HepG2 (cell line): ENCODE measurements at regions not wholly inside any gene's neighbourhood (a gene's known extent, or its start where the extent isn't known, plus 50 kb on each side); places are given as distances from the start of the nearest gene placed in this dataset.

Experiments used
- ATAC-seq: fragments of 200-7000 bp; cut with Tn5 transposase; 3 replicates; pipeline ENCODE4 v1.9.1; 2020; ENCODE audit warnings: mild to moderate bottlenecking, moderate library complexity
- BruUV-seq: library from RNA; stranded (reverse); fragments of 400-500 nt; replicated peaks from 2 replicates; lab custom pipeline; 2021; lab: Mats Ljungman, UMichigan
- CTCF ChIA-PET: fragments of 300-600 bp; formaldehyde crosslinking; extraction: SDS; loops from one replicate; lab custom pipeline; 2021; ENCODE audit warnings: low total read pairs, inconsistent platforms, low intra/inter-chr PET ratio; lab: Yijun Ruan, JAX
- POLR2A ChIA-PET: fragments of 350-600 bp; sonication (Branson Sonifier 250); formaldehyde crosslinking; loops from one replicate; lab custom pipeline; 2020; ENCODE audit warnings: antibody characterized with exemption, inconsistent platforms; lab: Yijun Ruan, JAX
- DNase-seq: peaks from one replicate; pipeline ENCODE4 v3.0.0-alpha.2; 2015; ENCODE audit warnings: low spot score
- FAIRE-seq: peaks from 3 replicates; lab custom pipeline; 2011; peaks lifted over from hg19 to GRCh38; lab: Jason Lieb, UNC
- H2AFZ ChIP-seq: one replicate; pipeline ENCODE4 v1.6.1; 2011; ENCODE audit warnings: low read length, inconsistent platforms
- H3K27ac ChIP-seq: fragments of 300-600 bp; 3 replicates; pipeline ENCODE4 v1.8.0; 2011; ENCODE audit warnings: mixed run types, mild to moderate bottlenecking, mixed read lengths, low read length, inconsistent platforms; ENCODE audit not compliant: insufficient read depth; ENCODE audit errors: extremely low read length
- H3K27me3 ChIP-seq, 2 experiments: fragments of 200-600 bp in 1 of 2; 2 replicates in 1 of 2; 3 replicates in 1 of 2; pipeline versions ENCODE4 v1.6.0 to v1.8.0; 2011; ENCODE audit warnings: low read length in 2 of 2, mild to moderate bottlenecking in 2 of 2, moderate library complexity in 2 of 2, inconsistent platforms in 1 of 2; ENCODE audit not compliant: insufficient read depth in 2 of 2, control insufficient read depth in 1 of 2
- H3K36me3 ChIP-seq, 2 experiments: fragments of 200-600 bp in 1 of 2; replicated peaks in 1 of 2; 2 replicates in 1 of 2; 3 replicates in 1 of 2; pipeline versions ENCODE4 v1.5.1 to v1.8.0; 2011; ENCODE audit warnings: low read length in 2 of 2, inconsistent platforms in 1 of 2; ENCODE audit not compliant: insufficient read depth in 2 of 2, control insufficient read depth in 1 of 2
- H3K4me1 ChIP-seq: 2 replicates; pipeline ENCODE4 v1.5.1; 2012; ENCODE audit warnings: low read length, inconsistent platforms; ENCODE audit not compliant: insufficient read depth
- H3K4me2 ChIP-seq: 2 replicates; pipeline ENCODE4 v1.6.0; 2011; ENCODE audit warnings: low read depth, low read length, inconsistent platforms
- H3K4me3 ChIP-seq, 3 experiments: fragments of 200-600 bp in 1 of 3; sonication (generic), shearing (Covaris generic) in 1 of 3; replicated peaks in 1 of 3; 2 replicates each; pipeline ENCODE4 v1.5.1; 2011 to 2016; ENCODE audit warnings: low read length in 3 of 3, inconsistent platforms in 2 of 3, low read depth in 2 of 3, mild to moderate bottlenecking in 2 of 3, control low read depth in 1 of 3, mixed read lengths in 1 of 3; ENCODE audit not compliant: insufficient read depth in 1 of 3
- H3K79me2 ChIP-seq: one replicate; pipeline ENCODE4 v1.6.1; 2011; ENCODE audit warnings: low read length, inconsistent platforms; ENCODE audit not compliant: insufficient read depth
- H3K9ac ChIP-seq: 2 replicates; pipeline ENCODE4 v1.6.0; 2011; ENCODE audit warnings: mild to moderate bottlenecking, low read depth, low read length, inconsistent platforms; ENCODE audit not compliant: insufficient read depth
- H3K9me3 ChIP-seq: 2 replicates; pipeline ENCODE4 v1.5.1; 2012; ENCODE audit warnings: mild to moderate bottlenecking, low read length
- H4K20me1 ChIP-seq: 2 replicates; pipeline ENCODE4 v1.6.0; 2011; ENCODE audit warnings: inconsistent platforms, mild to moderate bottlenecking, low read length, moderate library complexity; ENCODE audit not compliant: insufficient read depth
- ARID5B ChIP-seq: IDR thresholded peaks from 2 replicates; pipeline ENCODE4 v1.4.0; 2020; ENCODE audit warnings: mild to moderate bottlenecking, missing genetic modification reagents
- CHD2 ChIP-seq: IDR thresholded peaks from 2 replicates; pipeline ENCODE4 v1.6.1; 2011; ENCODE audit warnings: low read depth, low read length, improper control_type of control experiment
- CTCF ChIP-seq: sonication (generic); formaldehyde crosslinking; IDR thresholded peaks from 2 replicates; pipeline ENCODE4 v1.5.0; 2020; ENCODE audit warnings: mild to moderate bottlenecking, missing genetic modification reagents, moderate library complexity
- ESRRA ChIP-seq: sonication (generic); formaldehyde crosslinking; IDR thresholded peaks from 2 replicates; pipeline ENCODE4 v1.5.1; 2020; ENCODE audit warnings: mild to moderate bottlenecking, low read depth, missing genetic modification reagents
- GATAD2A ChIP-seq: IDR thresholded peaks from 2 replicates; pipeline ENCODE4 v1.6.1; 2016
- NR2F6 ChIP-seq, 2 experiments: IDR thresholded peaks; 2 replicates each; pipeline ENCODE4 v1.6.1; 2016; ENCODE audit warnings: antibody characterized with exemption in 1 of 2, mild to moderate bottlenecking in 1 of 2
- NRL ChIP-seq: sonication (generic); formaldehyde crosslinking; IDR thresholded peaks from 2 replicates; pipeline ENCODE4 v1.5.0; 2020; ENCODE audit warnings: missing genetic modification reagents, mild to moderate bottlenecking, moderate library complexity, borderline replicate concordance
- RAD21 ChIP-seq: fragments of 450-650 bp; formaldehyde crosslinking; IDR thresholded peaks from 2 replicates; pipeline ENCODE4 v1.5.0; 2020; ENCODE audit warnings: mild to moderate bottlenecking
- SALL1 ChIP-seq: sonication (generic); formaldehyde crosslinking; IDR thresholded peaks from 2 replicates; pipeline ENCODE4 v1.8.0; 2022; ENCODE audit warnings: mild to moderate bottlenecking, missing genetic modification reagents
- SMYD3 ChIP-seq: sonication (generic); formaldehyde crosslinking; IDR thresholded peaks from 2 replicates; pipeline ENCODE4 v1.8.1; 2023; ENCODE audit warnings: mild to moderate bottlenecking, missing genetic modification reagents
- XRCC5 ChIP-seq: fragments of 200-400 bp; formaldehyde crosslinking; optimal IDR thresholded peaks from 2 replicates; pipeline ENCODE3; 2017; ENCODE audit warnings: mild to moderate bottlenecking, low read length
- ZNF687 ChIP-seq: sonication (generic); formaldehyde crosslinking; IDR thresholded peaks from 2 replicates; pipeline ENCODE4 v1.5.1; 2020; ENCODE audit warnings: mild to moderate bottlenecking, missing genetic modification reagents, moderate library complexity
- ZSCAN21 ChIP-seq: sonication (generic); formaldehyde crosslinking; IDR thresholded peaks from 2 replicates; pipeline ENCODE4 v1.8.0; 2022; ENCODE audit warnings: mild to moderate bottlenecking, missing genetic modification reagents, moderate library complexity, borderline replicate concordance
- WGBS: methylation state at CpG from one replicate; pipeline ENCODE4 v1.1.6; 2017; ENCODE audit warnings: low lambda C conversion rate; 5-methylcytosine and 5-hydroxymethylcytosine counted together
- in situ Hi-C: cut with HindIII; loops from 2 replicates; pipeline ENCODE4 v1.10.0; 2017; ENCODE audit warnings: low pct_unique_long_range_greater_than_20kb; ENCODE audit not compliant: extremely low pct_ligation_motif_present
- intact Hi-C: fragments of 100-400 bp; cut with micrococcal nuclease; formaldehyde crosslinking; loops from one replicate; pipeline ENCODE4 v1.10.0; 2022; ENCODE audit not compliant: unreplicated experiment

DNA sequence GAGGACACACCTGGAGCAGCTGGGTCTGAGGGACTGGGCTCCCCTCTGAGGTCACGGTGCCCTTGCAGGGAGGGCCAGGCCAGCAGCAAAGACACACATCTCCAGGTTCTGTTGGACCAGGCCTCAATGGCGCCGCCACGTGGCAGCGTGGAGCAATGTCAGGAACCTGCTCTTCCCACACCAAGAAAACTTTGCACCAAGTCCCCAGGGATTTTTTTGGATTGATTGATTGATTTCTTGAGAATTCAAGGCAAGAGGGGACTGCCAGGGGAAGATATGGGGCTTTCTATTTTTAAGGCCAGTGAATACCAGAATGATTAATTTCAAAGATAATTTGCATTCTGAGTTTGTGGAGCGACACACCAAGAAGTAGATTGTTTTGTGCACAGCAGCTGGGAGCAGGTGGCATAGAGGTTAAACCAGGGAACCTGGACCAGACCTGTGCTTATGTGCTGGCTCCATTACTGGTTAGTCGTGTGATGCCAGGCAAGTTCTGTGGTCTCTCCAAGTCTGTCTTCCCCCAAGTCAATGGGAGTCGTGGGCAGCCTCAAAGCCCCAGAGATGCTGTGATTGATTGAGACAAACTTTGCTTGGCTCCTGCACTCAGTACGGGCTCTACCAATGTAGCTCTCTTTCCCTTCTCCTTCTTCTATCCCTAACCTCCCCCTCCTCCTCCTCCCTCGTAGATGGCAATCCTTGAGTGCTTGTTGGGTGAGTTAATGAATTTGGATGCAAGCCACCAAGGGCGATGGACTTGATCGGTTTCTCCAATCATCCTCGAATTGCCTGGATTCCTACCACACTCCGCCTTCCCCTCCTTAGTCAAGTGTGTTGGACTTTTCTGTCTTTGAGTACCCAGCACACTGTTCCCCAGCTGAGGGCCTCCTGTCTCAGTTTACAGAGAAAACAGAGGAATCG, 96.2 kb upstream of the TRPM1 start:
- POLR2A ChIA-PET = no interaction called here
- Histone ChIP-seq H3K27ac (no peak overlapping the region), H2AFZ (no peak overlapping the region), H3K9me3 (no peaks in the 10 kb centered on the region), H3K27me3 (peaks cover 1 to 11% of the 10 kb centered on the region in 2 experiments; a peak in 3 of 5 replicates), H3K36me3 (no peaks in the 10 kb centered on the region), H3K9ac (no peak overlapping the region), H4K20me1 (no peaks in the 10 kb centered on the region), H3K4me2 (no peak overlapping the region), H3K4me3 (no peak overlapping the region), H3K79me2 (no peaks in the 10 kb centered on the region), H3K4me1 (peaks cover 20% of the 10 kb centered on the region; the same call in 1 of the 2 replicates)
- FAIRE-seq (no peak), ATAC-seq (peak; percentile 75), DNase-seq (peak; percentile 33)
- BruUV-seq = no TSS peak
- CTCF ChIA-PET = interaction anchor here (0.9 to 1.3 kb wide), 2 partner anchors 69 to 291 kb away, joined by 3 to 6 read pairs; no protein-coding TSS in a partner anchor
- in situ Hi-C loops = no loop called here
- WGBS = 33% methylated on average over 13 of the region's 15 CpGs
- intact Hi-C loops = loop anchor here (10.0 kb wide), 1 partner anchor 63 kb away; no protein-coding TSS in a partner anchor
- TF ChIP-seq CTCF (CRISPR knock-in tag) (peak; percentile 88), ZSCAN21 (CRISPR knock-in tag) (peak; percentile 39; the same call in 1 of the 2 replicates), CHD2 (no peak), SALL1 (peak; percentile 38; the same call in 1 of the 2 replicates), ZNF687 (CRISPR knock-in tag) (0 out of 2 replicates have a peak, but pooled peaks have one; percentile 21), XRCC5 (peak; percentile 50), ESRRA (CRISPR knock-in tag) (peak; percentile 81), NR2F6 (IDR thresholded peaks at IDR 0.05) (no peak), NR2F6 (CRISPR knock-in tag; IDR thresholded peaks at IDR 0.05) (peak; percentile 35; the same call in 1 of the 2 replicates), ARID5B (CRISPR knock-in tag) (0 out of 2 replicates have a peak, but pooled peaks have one; percentile 15), GATAD2A (no peak), RAD21 (CRISPR knock-in tag) (peak; percentile 80), NRL (CRISPR knock-in tag) (peak; percentile 45; the same call in 1 of the 2 replicates), SMYD3 (no peak)
